LHCN-M2 (cell line): ENCODE measurements at regions not wholly inside any gene's neighbourhood (a gene's known extent, or its start where the extent isn't known, plus 50 kb on each side); places are given as distances from the start of the nearest gene placed in this dataset.

Experiments
- DNase-seq: peaks from one replicate; pipeline ENCODE4 v3.0.0-alpha.2; 2012; ENCODE audit warnings: low read depth

DNA sequence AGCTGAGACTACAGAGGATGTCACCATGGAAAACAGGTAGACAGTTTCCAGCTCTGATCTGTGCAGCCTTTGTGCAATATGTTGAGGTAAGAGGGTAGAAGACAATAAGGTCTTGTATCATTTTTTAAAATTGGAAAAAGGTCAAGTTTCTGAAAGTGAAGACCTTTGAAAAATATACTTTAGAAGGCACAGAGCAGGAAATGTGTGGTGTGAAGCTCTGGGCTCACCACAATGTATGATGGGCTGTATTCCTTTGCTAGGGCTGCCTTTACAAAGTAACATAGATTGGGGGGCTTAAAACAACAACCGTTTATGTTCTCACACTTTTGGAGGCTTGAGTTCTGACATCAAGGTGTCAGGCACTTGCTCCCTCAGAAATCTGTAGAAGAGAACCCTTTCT, 514.3 kb upstream of the JARID2 start:
- no peak for DNase-seq

DNA sequence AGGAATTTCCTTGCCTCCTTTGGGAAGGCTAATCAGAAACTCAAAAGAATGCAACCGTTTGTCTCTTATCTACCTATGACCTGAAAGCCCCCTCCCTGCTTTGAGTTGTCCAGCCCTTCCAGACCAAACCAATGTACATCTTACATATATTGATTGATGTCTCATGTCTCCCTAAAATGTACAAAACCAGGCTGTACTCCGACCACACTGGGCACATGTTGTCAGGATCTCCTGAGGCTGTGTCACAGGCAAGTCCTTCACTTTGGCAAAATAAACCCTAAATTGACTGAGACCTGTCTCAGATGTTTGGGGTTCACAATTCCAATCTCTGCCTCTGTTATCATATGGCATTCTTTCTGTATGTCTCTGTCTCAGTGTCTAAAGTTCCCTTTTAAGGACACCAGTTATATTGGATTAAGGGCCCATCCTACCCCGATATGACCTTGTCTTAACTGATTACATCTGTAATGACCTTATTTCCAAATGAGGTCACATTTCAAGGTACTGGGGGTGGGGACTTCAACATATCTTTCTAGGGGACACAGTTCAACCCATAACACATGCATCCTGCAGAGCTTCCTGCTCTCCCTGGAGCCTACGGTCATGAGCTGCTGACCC, 513.5 kb upstream of the JARID2 start:
- DNase-seq = no peak

DNA sequence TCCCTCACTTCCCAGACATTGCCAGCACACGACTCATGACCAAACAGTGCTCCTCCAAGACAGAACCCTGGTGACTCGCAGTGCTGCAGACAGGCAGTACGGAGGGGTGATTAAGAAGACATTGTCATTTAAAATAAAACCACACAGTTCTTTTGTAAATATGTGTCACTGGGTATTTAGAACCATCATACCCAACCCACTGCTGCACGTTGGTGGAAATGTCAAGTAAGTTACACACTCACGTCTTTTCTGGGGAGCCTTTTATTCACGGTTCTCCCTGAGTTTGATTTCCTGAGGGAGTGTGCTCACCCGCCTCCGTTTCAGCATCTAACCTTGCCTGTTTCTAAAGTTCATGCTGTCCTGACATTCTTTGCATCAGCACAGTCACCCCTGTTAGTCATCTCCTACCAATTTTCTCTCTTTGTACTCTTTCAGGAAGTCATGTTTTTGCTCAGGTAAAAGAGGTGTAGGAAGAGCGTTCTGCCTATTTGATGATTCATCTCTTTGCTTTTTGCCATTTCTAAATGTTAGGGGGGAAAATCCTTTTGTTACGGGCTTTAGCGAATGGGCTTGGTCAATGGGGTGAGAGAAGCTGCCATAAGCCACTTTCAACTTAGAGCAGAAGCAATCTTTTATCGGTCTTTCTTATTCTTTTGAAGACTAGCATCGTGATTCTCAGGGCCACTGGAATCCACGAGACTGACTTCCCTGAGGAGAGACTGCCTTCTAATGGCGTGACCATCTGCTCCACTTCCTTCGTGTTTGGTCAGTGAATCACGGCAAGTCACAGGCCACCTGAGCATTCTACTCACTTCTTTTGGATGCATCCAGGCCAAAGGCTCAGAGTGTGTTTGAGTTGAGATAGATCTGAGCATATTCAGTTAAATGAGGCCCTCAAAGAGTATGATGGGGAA, 512.8 kb upstream of the JARID2 start:
- DNase-seq = peak; percentile 91

DNA sequence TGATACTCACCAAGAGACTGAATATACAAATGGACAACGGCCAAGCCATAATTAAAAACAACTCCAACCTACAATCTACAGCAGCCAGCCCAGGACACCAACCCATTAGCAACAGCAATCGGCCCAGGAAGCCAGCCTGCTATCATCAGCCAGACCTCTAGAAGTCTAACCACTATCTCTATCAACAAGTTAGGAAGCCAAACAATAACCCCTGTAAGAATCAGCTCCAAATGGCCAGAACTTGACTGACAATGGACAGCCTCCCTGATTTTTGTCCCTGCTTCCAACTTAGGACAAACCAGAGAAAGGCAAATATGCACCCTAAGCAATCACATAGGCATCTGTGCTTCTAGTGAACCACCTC, 511.8 kb upstream of the JARID2 start:
- DNase-seq = no peak

DNA sequence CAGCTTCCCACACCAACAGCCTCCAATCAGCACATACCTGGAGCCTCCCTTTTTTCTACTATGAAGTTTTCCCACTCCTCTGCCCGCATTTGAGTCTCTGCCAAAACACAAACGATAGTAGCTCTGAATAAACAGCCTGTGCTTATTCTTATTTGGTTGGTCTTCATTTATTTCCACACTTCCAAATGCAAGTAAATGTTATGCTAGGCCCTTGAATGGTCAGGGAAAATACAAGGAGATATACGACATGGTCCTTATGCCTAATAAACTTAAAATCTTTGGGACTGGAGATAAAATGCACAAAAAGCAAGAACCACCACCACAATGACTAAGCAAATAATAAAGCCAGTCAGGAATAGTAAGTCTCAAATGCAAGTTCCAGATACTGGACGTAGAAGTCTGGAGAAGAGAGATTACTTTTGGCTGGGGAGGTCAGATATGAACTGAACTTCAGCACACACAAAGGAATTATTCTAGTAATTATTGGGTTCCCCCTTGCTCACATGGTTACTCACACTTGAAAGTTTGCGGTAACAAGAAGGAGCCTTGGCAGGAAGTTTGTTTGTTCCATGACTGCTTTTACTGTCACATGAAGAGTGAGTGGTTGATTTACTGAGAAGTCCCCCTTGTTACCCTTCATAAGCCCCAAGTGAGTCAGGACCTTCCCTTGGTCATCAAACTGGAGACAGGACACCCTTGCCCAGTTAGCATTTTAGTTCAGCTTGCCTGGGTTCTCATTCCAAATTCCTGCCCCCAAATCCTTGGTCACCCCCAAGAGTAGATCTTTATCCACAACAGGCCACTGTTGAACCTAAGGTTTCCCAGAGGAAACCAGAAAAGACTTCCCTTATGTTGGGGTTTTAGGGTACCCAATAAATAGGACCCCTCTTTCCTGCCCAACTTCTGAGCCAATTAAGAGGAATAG, 511.2 kb upstream of the JARID2 start:
- DNase-seq = peak; percentile 89

DNA sequence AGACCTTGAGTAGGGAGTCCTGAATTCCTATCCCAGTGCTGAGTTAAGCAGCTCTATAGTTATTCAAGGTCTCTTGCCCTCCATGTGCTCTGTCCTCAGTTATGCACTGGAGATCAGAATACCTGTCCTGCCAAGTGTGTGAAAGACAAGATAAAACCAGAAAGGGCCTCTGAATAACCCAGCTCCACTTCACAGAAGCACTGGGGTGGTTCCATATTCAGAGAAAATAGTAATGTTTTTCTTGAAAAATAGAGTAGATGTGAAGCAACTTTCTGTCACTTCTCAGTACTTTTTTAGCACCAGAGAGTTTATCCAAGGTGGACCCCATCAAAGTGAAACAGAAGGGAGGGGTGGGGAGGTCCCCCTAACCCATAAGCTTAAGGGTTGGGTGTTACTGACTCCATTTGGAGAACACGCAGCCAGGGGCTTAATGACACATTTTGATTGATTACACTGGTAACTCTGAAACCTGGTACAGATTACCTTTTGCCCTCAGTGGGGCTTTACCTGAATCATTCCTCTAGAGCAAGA, 509.8 kb upstream of the JARID2 start:
- DNase-seq = no peak

DNA sequence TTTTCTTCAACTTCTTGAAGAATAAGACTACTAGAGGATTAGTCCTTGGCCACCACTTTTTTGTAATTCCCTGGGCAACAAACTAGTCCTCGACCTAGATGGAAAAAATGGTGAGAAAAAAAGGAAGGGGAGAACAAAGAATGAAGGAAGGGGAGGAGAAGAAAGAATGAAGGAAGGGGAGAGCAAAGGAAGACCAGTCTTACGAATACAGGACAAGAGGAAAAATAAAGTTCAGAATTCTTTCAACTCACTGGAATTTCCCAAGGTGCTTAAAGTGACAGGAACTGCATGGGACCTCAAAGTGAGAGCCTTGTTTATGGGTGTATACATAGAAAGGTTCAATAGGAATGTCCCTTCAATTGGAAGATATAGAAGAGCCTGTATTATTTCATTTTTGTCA, 509.3 kb upstream of the JARID2 start:
- no peak for DNase-seq

DNA sequence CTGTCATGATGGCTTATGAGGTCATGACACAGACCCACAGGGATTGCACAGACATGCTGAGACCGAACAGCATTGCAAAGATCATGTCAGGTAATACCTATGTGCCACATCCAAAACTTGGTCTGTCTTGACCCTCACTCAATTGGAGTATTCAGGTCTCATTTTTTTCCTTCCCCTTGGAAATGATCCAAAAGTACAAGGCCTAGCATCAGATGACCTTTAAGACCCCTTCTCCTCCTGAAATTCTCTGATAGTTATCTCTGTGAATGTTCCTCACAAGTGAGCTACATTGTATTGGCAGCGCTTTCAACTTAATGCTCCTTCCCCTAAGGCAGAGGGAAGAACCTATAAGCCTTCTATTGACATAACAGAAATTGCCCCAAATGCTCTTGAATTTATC, 507.4 kb upstream of the JARID2 start:
- DNase-seq = no peak

DNA sequence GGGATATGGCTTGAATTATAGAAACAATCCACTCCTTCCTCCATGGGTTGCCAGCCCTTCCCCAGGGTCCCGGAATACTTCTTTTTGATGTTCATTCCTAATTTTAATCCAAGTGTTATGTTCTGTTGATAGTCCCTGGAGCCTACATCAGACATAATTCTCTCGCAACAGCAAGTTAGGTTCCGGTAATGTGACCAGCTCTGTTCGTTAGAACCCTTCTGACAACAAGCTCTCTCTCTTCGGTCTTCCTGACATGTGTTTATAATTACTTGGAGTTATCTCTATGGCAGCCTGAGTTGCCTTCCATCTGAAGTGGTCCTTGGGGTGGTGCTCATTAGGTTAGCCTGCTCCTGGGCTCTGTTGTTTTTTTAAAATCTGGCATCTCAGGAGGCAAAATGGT, 506.9 kb upstream of the JARID2 start:
- no peak for DNase-seq

DNA sequence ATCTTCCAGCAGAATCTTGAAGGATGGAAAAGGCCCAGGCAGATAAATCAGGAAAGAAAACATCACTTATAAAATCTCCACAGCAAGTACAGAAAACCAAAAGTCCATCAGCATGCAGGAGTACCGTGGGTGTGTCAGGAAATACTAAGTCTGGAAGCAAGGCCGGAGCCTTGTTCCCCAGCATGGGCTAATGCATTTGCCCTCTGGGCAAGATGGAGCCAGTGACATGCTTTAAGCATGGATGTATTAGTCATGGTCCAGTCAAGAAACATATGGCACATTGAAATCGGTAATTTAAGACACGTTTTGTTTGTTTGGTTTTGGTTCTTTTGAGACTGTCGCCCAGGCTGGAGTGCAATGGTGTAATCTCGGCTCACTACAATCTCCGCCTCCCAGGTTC, 506.0 kb upstream of the JARID2 start:
- DNase-seq = no peak

DNA sequence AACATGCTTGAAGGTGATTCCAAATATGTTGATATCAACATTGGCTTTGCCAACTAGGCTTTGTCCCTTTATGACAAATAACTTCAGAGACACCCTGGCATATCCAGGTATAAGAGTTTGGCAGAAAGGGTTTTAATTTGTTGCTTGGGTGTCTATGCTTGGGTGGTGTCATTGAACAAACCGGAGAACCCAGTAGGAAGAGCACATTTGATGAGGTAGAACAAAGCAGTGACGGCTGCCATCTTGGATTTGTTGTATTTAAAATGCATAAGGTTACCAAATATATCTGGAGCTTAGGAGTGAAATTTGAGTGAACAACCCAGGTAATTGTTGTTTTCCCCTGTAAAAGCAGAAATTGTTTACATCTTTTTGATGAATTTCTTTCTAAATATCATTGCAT, 503.7 kb upstream of the JARID2 start:
- no peak for DNase-seq

DNA sequence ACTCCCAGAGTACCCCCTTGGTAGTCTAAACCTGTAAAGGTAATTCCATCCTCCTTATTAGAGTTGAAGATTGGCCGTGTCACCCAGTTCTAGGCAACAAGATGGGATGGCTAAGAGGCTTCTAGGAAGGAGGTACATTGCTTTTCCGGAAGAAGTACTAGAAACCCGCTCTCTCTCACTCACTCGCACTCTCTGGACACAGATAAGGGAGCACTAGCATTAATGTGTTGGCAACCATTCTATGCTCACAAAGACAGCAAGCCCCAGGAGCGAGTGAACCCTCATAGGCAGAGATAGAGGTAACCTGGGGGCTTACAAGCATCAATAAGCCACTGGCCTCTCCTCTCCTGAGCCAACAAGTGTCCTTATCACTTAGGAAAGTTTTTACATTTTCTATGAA, 503.2 kb upstream of the JARID2 start:
- DNase-seq = no peak

DNA sequence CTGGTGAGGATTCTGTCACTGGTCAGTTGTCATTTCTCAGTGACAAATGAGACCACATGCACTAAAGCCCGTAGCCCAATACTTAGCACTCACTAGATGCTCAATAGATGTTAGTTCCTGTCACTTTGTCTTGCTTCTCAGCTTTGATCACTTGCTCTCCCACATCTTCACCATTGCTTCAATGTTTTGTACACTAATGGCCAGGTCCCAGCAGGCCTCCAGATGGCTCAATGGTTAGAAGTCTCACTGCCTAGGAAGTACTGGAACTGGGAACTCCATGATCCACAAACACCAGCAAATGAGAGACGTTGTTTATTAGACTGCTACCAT, 502.8 kb upstream of the JARID2 start:
- DNase-seq = no peak

DNA sequence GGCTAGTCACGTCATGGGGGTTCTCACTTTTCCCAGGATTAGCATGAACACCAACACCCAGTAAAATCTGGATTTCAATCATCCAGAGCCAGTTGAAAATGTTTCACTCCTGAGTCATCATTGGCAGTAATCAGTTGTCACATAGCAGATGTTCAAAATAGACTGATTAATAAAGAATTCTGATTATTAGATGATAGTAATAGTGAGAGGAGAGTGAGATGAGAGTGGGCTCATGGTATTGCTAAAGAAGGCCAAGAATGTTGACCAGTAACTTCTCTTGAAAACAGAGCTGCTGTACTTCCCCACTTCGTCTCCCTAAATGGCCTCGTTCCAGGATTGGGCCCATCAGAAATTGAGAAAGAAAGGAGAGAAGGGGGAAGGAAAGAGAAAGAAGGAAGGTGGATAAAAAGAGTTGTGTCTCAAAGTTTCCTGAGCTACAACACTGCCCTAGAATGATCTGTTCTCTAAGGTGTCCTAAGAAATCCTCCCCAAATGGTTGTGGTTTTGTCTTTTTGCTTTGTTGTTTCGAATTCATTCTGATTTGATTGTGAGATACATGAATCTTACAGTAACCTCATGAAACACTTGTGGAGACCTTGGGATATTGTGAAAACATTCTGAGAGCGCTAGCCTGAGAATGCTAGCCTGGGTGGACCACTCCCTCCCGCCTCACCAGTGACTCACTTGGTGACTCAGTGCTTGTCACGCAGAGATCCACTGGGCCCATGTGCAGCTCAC, 502.2 kb upstream of the JARID2 start:
- peak; percentile 98 for DNase-seq

DNA sequence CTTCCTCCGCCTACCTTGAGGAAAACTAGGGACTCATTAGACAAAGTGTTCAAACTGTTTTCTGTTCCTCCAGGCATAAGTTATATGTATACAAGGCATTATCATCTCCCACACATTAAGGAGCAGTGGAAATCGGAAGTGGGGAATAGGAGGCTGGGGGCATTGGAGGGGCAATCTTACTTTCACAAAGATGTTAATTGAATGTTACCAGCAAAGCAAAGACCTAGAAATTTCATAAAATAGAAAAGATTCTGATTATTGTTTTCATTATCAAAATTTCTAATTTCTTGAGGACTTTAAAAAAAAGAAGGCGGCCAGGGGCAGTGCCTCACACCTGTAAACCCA, 501.7 kb upstream of the JARID2 start:
- DNase-seq = no peak

DNA sequence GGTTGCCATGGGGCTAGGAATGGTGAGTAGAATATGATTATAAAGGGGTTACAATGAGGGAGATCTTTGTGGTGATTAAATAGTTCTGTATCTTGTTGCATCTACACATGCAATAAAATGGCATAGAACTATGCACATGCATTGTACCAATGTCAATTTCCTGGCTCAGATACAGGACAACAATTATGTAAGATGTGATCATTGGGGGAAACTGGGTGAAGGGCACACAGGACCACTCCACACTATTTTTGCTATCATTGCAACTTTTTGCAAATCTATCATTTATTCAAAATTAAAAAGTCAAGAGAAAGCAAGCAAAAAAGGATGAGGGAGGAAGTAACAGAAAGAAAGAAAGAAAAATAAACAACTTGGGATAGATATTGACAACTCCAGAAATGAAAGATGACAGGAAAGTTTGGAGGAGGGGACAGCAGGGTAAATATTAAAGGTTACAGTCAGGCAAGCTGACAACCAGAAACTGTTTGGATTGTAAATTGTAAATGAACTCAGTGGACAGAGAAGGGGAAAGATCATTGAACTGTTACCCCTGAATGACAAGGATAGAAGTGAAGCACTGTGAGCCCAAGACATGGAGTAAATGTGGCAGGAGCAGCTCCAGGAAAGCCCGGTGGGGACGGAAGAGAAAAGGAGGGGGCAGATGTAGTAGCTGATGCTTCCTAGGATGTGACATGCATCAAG, 499.6 kb upstream of the JARID2 start:
- no peak for DNase-seq

DNA sequence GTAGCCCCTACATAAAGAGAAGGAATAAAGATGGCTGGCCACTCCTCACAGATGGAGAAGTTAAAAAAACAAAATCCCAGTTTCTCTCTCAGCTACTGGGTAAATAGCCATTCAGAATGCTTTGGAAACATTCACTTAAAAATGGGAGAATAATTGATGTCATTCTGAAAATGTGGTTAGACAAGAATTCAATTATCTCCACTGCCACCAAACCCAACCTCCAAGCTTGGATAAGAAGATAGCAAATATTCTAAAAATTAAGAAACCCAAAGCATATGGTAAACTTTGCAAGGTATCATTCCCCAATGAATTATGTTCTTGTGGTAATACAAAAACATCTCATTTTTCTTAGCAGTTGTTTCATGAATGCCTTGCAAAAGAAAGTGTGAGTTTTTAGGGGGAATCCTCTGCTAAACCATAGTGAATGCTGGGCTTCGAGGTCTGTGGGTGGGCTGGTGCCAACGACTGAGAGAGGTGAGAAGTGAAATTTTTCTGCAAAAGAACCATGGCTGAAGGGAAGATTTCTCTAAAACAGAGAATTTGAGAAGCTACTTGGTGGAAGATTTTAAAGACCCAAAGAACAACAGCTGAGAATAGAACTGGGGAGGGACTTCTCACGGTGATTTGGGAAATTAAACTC, 497.9 kb upstream of the JARID2 start:
- peak; percentile 35 for DNase-seq

DNA sequence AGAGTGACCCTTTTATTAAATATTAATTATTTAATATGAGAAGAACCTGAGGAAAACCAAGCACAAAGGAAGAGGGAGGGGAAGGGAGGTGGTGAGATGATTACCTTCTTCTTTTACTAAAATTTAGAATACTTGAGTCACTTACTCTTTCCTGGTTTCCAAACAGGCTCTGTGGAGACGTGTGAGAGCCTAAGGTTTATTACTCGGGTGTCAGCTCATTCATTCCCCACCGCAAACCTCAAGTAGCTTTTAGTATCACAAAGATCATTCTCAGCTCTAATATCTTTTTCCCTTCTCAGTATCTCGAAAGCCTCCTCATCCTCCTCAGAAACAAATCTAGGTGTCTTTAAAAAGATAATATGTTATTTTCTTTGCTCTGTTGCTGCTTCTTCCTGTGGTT, 497.2 kb upstream of the JARID2 start:
- peak; percentile 40 for DNase-seq

DNA sequence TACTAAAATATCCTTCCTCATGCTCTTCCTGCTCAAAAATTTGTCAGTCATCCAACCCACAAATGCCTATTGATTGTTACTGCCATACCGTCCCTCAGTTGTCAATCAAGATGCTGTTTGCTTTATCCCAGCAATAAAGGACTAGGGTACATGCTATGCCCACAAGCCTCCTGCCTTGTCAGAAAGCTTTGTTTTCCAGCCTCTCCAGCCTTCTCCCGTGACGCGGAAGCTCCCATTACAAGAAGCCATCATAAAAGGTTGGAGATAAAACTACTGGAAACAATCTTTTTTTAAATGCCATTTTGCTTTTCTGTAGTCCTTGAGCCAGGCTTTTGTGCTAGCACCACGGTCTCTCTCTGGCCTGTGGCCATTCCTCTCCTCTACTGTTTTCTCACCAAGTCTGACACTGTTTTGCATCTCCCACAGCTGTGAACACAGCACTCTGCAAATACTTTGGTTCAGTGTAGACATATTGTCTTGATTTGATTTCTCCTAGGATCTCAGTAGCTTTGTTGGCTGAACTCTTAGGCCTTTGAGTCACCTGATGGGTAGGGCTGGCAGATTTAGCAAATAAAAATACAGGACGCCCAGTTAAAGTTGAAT, 495.7 kb upstream of the JARID2 start:
- no peak for DNase-seq

DNA sequence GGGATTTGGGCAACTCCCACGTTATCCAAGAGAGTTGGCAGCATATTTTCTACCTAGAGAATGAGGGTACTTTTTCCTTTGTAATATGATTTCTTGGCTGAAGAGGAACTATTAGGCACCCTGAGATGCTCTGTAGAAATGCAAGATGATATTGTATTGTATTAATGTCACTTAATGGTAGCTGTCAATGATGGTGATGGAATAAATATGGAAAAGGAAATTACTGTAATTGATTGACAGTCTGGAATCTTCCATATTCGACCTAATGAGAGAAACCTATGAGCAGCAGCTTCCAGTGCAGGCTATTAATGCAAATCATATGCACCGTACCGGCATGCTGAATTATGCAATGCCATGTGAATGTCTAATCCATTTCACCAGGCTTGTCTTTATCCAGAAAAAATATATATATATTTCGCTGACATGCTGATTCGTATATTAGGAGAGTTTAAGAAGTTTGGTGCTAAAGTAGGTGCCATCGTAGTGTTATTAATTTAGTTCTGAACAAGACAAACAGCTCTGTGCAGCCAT, 494.2 kb upstream of the JARID2 start:
- no peak for DNase-seq
